ENCODE measurements at regions not wholly inside any gene's neighbourhood (a gene's known extent, or its start where the extent isn't known, plus 50 kb on each side); places are given as distances from the start of the nearest gene placed in this dataset.

- WGBS (ENCODE audit: low lambda C conversion rate), result 13% methylated on average over 2 of the region's 2 CpGs
- POLR2A ChIA-PET, result no interaction called here
- H4K20me1 ChIP-seq (ENCODE audit: insufficient read depth, low read length), result no peaks in the 10 kb centered on the region
- FAIRE-seq, result no peak
- H3K4me3 ChIP-seq (replicated peaks in 1 of 3; ENCODE audit: insufficient read depth in 1 of 3, low read depth in 2 of 3, low read length in 3 of 3), result no peak overlapping the region
- no peaks in the 10 kb centered on the region for H3K9me3 ChIP-seq (ENCODE audit: low read length)
- no peak overlapping the region for H2AFZ ChIP-seq (ENCODE audit: low read length)
- CTCF ChIA-PET (ENCODE audit: low intra/inter-chr PET ratio, low total read pairs), result no interaction called here
- intact Hi-C loops (cut with micrococcal nuclease; ENCODE audit: unreplicated experiment) (no loop called here), in situ Hi-C loops (cut with HindIII; ENCODE audit: extremely low pct_ligation_motif_present, low pct_unique_long_range_greater_than_20kb) (no loop called here)
- no peak overlapping the region for H3K4me2 ChIP-seq (ENCODE audit: low read depth, low read length)
- no TSS peak for BruUV-seq (replicated peaks)
- no peaks in the 10 kb centered on the region for H3K36me3 ChIP-seq (replicated peaks in 1 of 2; ENCODE audit: control insufficient read depth in 1 of 2, insufficient read depth in 2 of 2, low read length in 2 of 2)
- no peak for DNase-seq (ENCODE audit: low spot score)
- H3K4me1 ChIP-seq (ENCODE audit: insufficient read depth, low read length), result no peaks in the 10 kb centered on the region
- no peak overlapping the region for H3K27ac ChIP-seq (ENCODE audit: extremely low read length, insufficient read depth, low read length)
- no peaks in the 10 kb centered on the region for H3K79me2 ChIP-seq (ENCODE audit: insufficient read depth, low read length)
- no peaks in the 10 kb centered on the region for H3K27me3 ChIP-seq (ENCODE audit: control insufficient read depth in 1 of 2, insufficient read depth in 2 of 2, low read length in 2 of 2)
- H3K9ac ChIP-seq (ENCODE audit: insufficient read depth, low read depth, low read length), result no peak overlapping the region
- ATAC-seq, result no peak
- TF ChIP-seq CEBPZ (IDR thresholded peaks at IDR 0.05; ENCODE audit: low read length) (no peak), SP1 (IDR thresholded peaks at IDR 0.05) (no peak), SP1 (CRISPR knock-in tag; IDR thresholded peaks at IDR 0.05) (no peak), MLXIP (CRISPR knock-in tag; IDR thresholded peaks at IDR 0.05; ENCODE audit: borderline replicate concordance) (no peak), ZNF598 (CRISPR knock-in tag; IDR thresholded peaks at IDR 0.05; ENCODE audit: borderline replicate concordance) (no peak), ZNF33A (CRISPR knock-in tag; IDR thresholded peaks at IDR 0.05; ENCODE audit: borderline replicate concordance) (no peak), ZKSCAN1 (IDR thresholded peaks at IDR 0.05; ENCODE audit: low read length) (no peak), KDM4B (CRISPR knock-in tag; IDR thresholded peaks at IDR 0.05) (no peak), FLYWCH1 (CRISPR knock-in tag; IDR thresholded peaks at IDR 0.05) (no peak), REXO4 (CRISPR knock-in tag; IDR thresholded peaks at IDR 0.05; ENCODE audit: borderline replicate concordance) (no peak), ZNF235 (CRISPR knock-in tag; IDR thresholded peaks at IDR 0.05; ENCODE audit: borderline replicate concordance) (no peak), POGK (CRISPR knock-in tag; conservative IDR thresholded peaks at IDR 0.05) (no peak), FOSL2 (CRISPR knock-in tag; IDR thresholded peaks at IDR 0.05) (no peak), HIVEP1 (CRISPR knock-in tag; IDR thresholded peaks at IDR 0.05) (no peak), ZNF121 (CRISPR knock-in tag; IDR thresholded peaks at IDR 0.05) (no peak), YEATS2 (CRISPR knock-in tag; IDR thresholded peaks at IDR 0.05; ENCODE audit: borderline replicate concordance) (no peak), SSRP1 (CRISPR knock-in tag; IDR thresholded peaks at IDR 0.05) (no peak), CERS6 (CRISPR knock-in tag; IDR thresholded peaks at IDR 0.05) (no peak), JUNB (CRISPR knock-in tag; IDR thresholded peaks at IDR 0.05; ENCODE audit: borderline replicate concordance) (no peak)
Observed at GRCh38 chr3:178109691-178110090, 426.5 kb upstream of the KCNMB2 start.
